ENCODE measurements at regions not wholly inside any gene's neighbourhood (a gene's known extent, or its start where the extent isn't known, plus 50 kb on each side); places are given as distances from the start of the nearest gene placed in this dataset.

DNA sequence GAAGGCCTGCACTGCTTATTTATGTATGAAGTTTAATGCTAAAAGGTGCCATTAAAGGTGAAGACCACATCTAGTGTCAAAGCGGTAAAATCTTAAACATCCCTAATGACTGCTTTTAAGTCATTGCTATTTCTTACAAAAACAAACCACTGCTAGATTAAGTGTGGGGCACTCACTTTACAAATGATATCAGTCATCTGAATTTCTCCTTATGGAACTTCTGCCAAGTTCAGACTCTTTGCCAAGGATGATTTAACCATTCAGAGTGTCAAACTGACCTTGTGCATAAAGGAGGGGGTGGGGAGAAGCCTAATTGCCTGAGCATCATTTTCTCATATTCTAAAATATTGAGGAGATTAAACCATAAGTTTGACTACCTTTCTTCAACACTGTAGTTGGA, 271.5 kb downstream of the TGFB2 start:
- H3K4me3 ChIP-seq (ENCODE audit: low read depth, low read length): no peak overlapping the region
- in situ Hi-C loops (cut with HindIII; ENCODE audit: low sequenced_read_pairs): no loop called here
- peak; percentile 49 for DNase-seq (ENCODE audit: low read depth, low spot score)
- TF ChIP-seq, protein P1, sequence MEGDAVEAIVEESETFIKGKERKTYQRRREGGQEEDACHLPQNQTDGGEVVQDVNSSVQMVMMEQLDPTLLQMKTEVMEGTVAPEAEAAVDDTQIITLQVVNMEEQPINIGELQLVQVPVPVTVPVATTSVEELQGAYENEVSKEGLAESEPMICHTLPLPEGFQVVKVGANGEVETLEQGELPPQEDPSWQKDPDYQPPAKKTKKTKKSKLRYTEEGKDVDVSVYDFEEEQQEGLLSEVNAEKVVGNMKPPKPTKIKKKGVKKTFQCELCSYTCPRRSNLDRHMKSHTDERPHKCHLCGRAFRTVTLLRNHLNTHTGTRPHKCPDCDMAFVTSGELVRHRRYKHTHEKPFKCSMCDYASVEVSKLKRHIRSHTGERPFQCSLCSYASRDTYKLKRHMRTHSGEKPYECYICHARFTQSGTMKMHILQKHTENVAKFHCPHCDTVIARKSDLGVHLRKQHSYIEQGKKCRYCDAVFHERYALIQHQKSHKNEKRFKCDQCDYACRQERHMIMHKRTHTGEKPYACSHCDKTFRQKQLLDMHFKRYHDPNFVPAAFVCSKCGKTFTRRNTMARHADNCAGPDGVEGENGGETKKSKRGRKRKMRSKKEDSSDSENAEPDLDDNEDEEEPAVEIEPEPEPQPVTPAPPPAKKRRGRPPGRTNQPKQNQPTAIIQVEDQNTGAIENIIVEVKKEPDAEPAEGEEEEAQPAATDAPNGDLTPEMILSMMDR (IDR thresholded peaks at IDR 0.05; ENCODE audit: low read depth, low read length): no peak

DNA sequence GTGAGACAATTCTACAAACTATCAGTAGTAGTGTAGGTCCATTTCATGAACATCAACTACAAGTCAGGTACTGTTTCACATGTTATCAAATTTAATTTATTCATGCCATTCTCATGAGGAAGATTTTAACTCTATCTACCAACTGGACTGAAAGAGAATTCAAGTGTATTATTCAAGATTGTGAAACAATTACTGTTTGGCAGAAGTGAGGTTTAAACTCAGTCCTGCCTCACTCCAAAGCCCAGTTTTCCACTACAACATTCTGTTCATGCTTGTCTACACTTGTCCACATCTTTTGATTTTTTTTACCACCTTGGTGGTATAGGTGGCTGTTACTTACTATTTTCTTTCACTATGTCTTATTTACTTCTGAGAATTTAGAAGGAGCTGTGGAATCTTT, 272.9 kb downstream of the TGFB2 start:
- in situ Hi-C loops (cut with HindIII; ENCODE audit: low sequenced_read_pairs): no loop called here
- no peak overlapping the region for H3K4me3 ChIP-seq (ENCODE audit: low read depth, low read length)
- no peak for DNase-seq (ENCODE audit: low read depth, low spot score)
- TF ChIP-seq, protein P1 (IDR thresholded peaks at IDR 0.05; ENCODE audit: low read depth, low read length): no peak

DNA sequence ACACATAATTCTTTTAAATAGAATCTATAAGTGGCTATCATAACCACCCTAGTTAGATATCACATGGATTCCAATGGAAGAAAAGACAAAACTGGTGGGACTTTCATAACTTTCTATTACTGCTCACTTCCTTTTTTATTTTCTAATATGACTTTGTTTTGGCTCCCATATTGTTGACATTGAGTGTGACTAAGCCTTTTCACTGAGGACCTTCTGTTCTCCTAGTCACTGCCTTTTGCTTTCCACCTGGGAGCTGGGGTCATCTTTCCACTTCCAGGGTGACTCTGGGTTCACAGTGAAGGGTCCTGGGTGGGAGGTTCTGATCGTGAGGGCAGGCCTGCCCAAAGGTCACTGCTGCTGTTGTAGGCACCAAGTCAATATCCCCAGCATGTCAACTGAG, 275.8 kb downstream of the TGFB2 start:
- DNase-seq (ENCODE audit: low read depth, low spot score): peak; percentile 50
- TF ChIP-seq, protein P1 (IDR thresholded peaks at IDR 0.05; ENCODE audit: low read depth, low read length): no peak
- in situ Hi-C loops (cut with HindIII; ENCODE audit: low sequenced_read_pairs): no loop called here
- H3K4me3 ChIP-seq (ENCODE audit: low read depth, low read length): no peak overlapping the region

DNA sequence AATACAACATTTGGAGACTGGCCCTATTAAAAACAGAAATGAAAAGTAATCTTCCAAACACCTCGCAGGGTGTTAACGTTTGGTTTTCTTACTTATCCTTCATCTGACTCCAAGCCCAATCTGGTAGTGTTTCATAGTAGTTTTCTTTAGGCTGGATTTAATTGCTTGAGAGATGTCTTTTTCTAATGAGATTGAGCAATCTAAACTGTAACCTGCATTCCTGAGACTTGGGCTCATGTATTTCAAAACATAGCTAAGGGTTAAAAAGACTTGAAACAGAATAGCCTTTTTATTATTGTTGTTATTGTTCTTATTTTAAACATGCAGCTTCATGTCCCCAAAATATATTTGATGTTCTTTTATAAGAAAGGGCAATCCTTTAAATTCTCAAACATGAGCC, 278.9 kb downstream of the TGFB2 start:
- DNase-seq (ENCODE audit: low read depth, low spot score): no peak
- TF ChIP-seq, protein P1 (IDR thresholded peaks at IDR 0.05; ENCODE audit: low read depth, low read length): no peak
- H3K4me3 ChIP-seq (ENCODE audit: low read depth, low read length): no peak overlapping the region
- in situ Hi-C loops (cut with HindIII; ENCODE audit: low sequenced_read_pairs): no loop called here

DNA sequence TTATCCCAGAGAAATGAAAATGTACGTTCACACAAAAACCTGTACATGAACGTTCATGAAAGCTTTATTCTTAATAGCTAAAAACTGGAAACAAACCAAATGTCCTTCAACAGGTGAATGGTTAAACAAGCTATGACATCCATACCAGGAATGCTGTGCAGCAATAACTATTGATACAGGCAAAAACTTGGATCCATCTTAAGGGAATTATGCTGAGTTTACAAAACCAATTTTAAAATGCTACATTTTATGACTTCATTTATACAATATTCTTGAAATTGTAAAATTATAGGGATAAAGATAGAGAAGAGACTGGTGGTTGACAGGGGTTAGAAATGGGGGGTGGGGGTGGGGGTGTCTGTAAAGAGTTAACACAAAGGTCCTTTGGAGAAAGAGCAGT, 280.3 kb downstream of the TGFB2 start:
- DNase-seq (ENCODE audit: low read depth, low spot score): no peak
- TF ChIP-seq, protein P1 (IDR thresholded peaks at IDR 0.05; ENCODE audit: low read depth, low read length): no peak
- H3K4me3 ChIP-seq (ENCODE audit: low read depth, low read length): no peak overlapping the region
- in situ Hi-C loops (cut with HindIII; ENCODE audit: low sequenced_read_pairs): no loop called here

DNA sequence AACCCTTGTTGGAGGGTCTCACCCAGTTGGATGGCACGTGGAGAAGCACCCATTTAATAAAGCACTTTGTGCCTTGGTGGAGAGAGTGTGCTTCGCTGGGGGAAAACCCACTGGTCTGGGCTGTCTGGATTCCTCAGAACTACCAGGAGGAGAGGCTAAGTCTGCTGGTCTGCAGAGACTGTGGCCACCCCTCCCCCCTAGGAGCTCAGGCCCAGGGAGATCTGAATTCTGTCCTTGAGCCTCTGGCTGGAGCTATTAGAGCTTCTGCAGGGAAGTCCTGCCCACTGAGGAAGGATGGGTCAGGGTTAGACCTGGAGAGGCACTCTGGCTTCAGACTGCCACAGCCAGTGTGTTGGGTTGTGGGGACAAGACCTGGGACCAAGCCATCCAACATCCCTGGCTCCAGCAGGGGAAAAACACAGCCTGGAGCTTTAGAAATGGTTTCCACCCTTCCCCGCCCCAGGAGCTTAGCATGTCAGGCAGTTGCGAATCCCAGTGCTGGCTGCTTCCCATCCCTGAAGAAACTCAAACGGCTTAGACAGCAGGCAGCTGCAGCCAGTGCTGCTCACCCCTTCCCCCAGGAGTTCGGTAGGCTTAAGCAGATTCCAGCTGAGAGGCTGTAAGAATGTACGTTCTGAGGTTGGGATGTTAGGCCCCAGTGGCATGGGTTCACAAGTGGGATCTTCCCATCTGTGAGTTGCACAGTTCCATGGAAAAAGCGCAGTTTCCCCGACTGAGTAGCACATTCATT, 288.3 kb downstream of the TGFB2 start:
- TF ChIP-seq, protein P1 (IDR thresholded peaks at IDR 0.05; ENCODE audit: low read depth, low read length): no peak
- in situ Hi-C loops (cut with HindIII; ENCODE audit: low sequenced_read_pairs): no loop called here
- DNase-seq (ENCODE audit: low read depth, low spot score): no peak
- H3K4me3 ChIP-seq (ENCODE audit: low read depth, low read length): no peak overlapping the region

All from astrocyte of the spinal cord (primary cell).